ENCODE measurements at regions not wholly inside any gene's neighbourhood (a gene's known extent, or its start where the extent isn't known, plus 50 kb on each side); places are given as distances from the start of the nearest gene placed in this dataset.

- Mint-ChIP-seq H3K4me3 (no peak overlapping the region), H3K27me3 (no peaks in the 10 kb centered on the region), H3K27ac (no peak overlapping the region), H3K36me3 (no peaks in the 10 kb centered on the region), H3K9me3 (peaks cover 0 to 10% (median 4%) of the 10 kb centered on the region in 3 donors), H3K4me1 (peaks cover 47 to 51% (median 51%) of the 10 kb centered on the region in 3 donors)
- Histone ChIP-seq H3K27me3 (replicated peaks in 1 of 2; ENCODE audit: control insufficient read depth in 2 of 2, extremely low read depth in 1 of 2, insufficient read depth in 2 of 2, low read length in 1 of 2) (no peaks in the 10 kb centered on the region), H3K4me1 (ENCODE audit: control insufficient read depth in 1 of 2, extremely low read depth in 1 of 2, insufficient read depth in 2 of 2, low read length in 2 of 2) (peaks cover 9 to 14% of the 10 kb centered on the region in 2 experiments), H3K9me3 (no peaks in the 10 kb centered on the region), H3K36me3 (ENCODE audit: control insufficient read depth in 2 of 2, extremely low read depth in 1 of 2, insufficient read depth in 1 of 2, low read length in 1 of 2) (no peaks in the 10 kb centered on the region), H3K27ac (ENCODE audit: low read length) (no peak overlapping the region), H3K4me3 (ENCODE audit: control insufficient read depth in 1 of 2, extremely low read depth in 1 of 2, low read length in 1 of 2) (no peak overlapping the region)
- ChIA-PET POLR2A (no interaction called here), CTCF (no interaction called here)
- ATAC-seq (replicated peaks in 1 of 4) (no peak), DNase-seq (no peak)
- 100% methylated on average over 4 of the region's 7 CpGs for WGBS (ENCODE audit: insufficient coverage)
Observed at GRCh38 chr3:177604181-177604580, 406.9 kb upstream of the TBL1XR1 start.

GRCh38 chr3:177606891-177607290 lies 409.6 kb upstream of the TBL1XR1 start:
- H3K27me3 ChIP-seq (replicated peaks in 1 of 2; ENCODE audit: control insufficient read depth in 2 of 2, extremely low read depth in 1 of 2, insufficient read depth in 2 of 2, low read length in 1 of 2) = no peaks in the 10 kb centered on the region
- Mint-ChIP-seq H3K9me3 (peaks cover 0 to 10% (median 4%) of the 10 kb centered on the region in 3 donors), H3K4me1 (peaks cover 34 to 37% (median 36%) of the 10 kb centered on the region in 3 donors), H3K4me3 (no peak overlapping the region), H3K27me3 (no peaks in the 10 kb centered on the region), H3K27ac (peak overlapping the region in 1 of 2 donors; percentile 0), H3K36me3 (no peaks in the 10 kb centered on the region)
- ATAC-seq (replicated peaks in 1 of 4) (no peak), DNase-seq (no peak)
- ChIA-PET CTCF (interaction anchor here in 1 of 2 donors (0.6 to 0.7 kb wide), 3 partner anchors 9 to 48 kb away, joined by 3 to 5 read pairs (median 3); no protein-coding TSS in a partner anchor), POLR2A (interaction anchor here (0.6 to 1.2 kb wide), 2 partner anchors 210 to 239 kb away, joined by 3 to 4 read pairs; no protein-coding TSS in a partner anchor)
- peaks cover 3 to 12% of the 10 kb centered on the region in 2 experiments for H3K4me1 ChIP-seq (ENCODE audit: control insufficient read depth in 1 of 2, extremely low read depth in 1 of 2, insufficient read depth in 2 of 2, low read length in 2 of 2)
- no peak overlapping the region for H3K27ac ChIP-seq (ENCODE audit: low read length)
- no peak overlapping the region for H3K4me3 ChIP-seq (ENCODE audit: control insufficient read depth in 1 of 2, extremely low read depth in 1 of 2, low read length in 1 of 2)
- H3K36me3 ChIP-seq (ENCODE audit: control insufficient read depth in 2 of 2, extremely low read depth in 1 of 2, insufficient read depth in 1 of 2, low read length in 1 of 2) = no peaks in the 10 kb centered on the region
- 62% methylated on average over 4 of the region's 4 CpGs for WGBS (ENCODE audit: insufficient coverage)
- no peaks in the 10 kb centered on the region for H3K9me3 ChIP-seq

GRCh38 chr3:177607589-177607988 lies 410.3 kb upstream of the TBL1XR1 start:
- 100% methylated on average over 2 of the region's 5 CpGs for WGBS (ENCODE audit: insufficient coverage)
- no peaks in the 10 kb centered on the region for H3K9me3 ChIP-seq
- ATAC-seq (replicated peaks in 1 of 4) (no peak), DNase-seq (no peak)
- Mint-ChIP-seq H3K27ac (no peak overlapping the region), H3K9me3 (peaks cover 0 to 10% (median 4%) of the 10 kb centered on the region in 3 donors), H3K36me3 (no peaks in the 10 kb centered on the region), H3K4me3 (no peak overlapping the region), H3K27me3 (no peaks in the 10 kb centered on the region), H3K4me1 (peaks cover 30% of the 10 kb centered on the region in 3 donors)
- H3K4me1 ChIP-seq (ENCODE audit: control insufficient read depth in 1 of 2, extremely low read depth in 1 of 2, insufficient read depth in 2 of 2, low read length in 2 of 2) = peaks cover 3 to 11% of the 10 kb centered on the region in 2 experiments
- no peak overlapping the region for H3K4me3 ChIP-seq (ENCODE audit: control insufficient read depth in 1 of 2, extremely low read depth in 1 of 2, low read length in 1 of 2)
- no peaks in the 10 kb centered on the region for H3K36me3 ChIP-seq (ENCODE audit: control insufficient read depth in 2 of 2, extremely low read depth in 1 of 2, insufficient read depth in 1 of 2, low read length in 1 of 2)
- POLR2A ChIA-PET = interaction anchor here (0.6 to 1.2 kb wide), 2 partner anchors 211 to 557 kb away, joined by 3 read pairs; no protein-coding TSS in a partner anchor
- H3K27ac ChIP-seq (ENCODE audit: low read length) = no peak overlapping the region
- no peaks in the 10 kb centered on the region for H3K27me3 ChIP-seq (replicated peaks in 1 of 2; ENCODE audit: control insufficient read depth in 2 of 2, extremely low read depth in 1 of 2, insufficient read depth in 2 of 2, low read length in 1 of 2)
- CTCF ChIA-PET = interaction anchor here in 1 of 2 donors (0.7 kb wide), 1 partner anchor 8 kb away, joined by 3 read pairs; no protein-coding TSS in a partner anchor

- Mint-ChIP-seq H3K4me3 (no peak overlapping the region), H3K4me1 (peaks cover 21 to 24% (median 23%) of the 10 kb centered on the region in 3 donors), H3K27ac (no peak overlapping the region), H3K9me3 (peaks cover 0 to 10% (median 4%) of the 10 kb centered on the region in 3 donors), H3K27me3 (no peaks in the 10 kb centered on the region), H3K36me3 (no peaks in the 10 kb centered on the region)
- no CpG with 5 or more reads among the region's 1 CpG for WGBS (ENCODE audit: insufficient coverage)
- ATAC-seq (replicated peaks in 1 of 4) (no peak), DNase-seq (no peak)
- Histone ChIP-seq H3K27ac (ENCODE audit: low read length) (no peak overlapping the region), H3K4me3 (ENCODE audit: control insufficient read depth in 1 of 2, extremely low read depth in 1 of 2, low read length in 1 of 2) (no peak overlapping the region), H3K9me3 (no peaks in the 10 kb centered on the region), H3K4me1 (ENCODE audit: control insufficient read depth in 1 of 2, extremely low read depth in 1 of 2, insufficient read depth in 2 of 2, low read length in 2 of 2) (peaks cover 3 to 6% of the 10 kb centered on the region in 2 experiments), H3K27me3 (replicated peaks in 1 of 2; ENCODE audit: control insufficient read depth in 2 of 2, extremely low read depth in 1 of 2, insufficient read depth in 2 of 2, low read length in 1 of 2) (no peaks in the 10 kb centered on the region), H3K36me3 (ENCODE audit: control insufficient read depth in 2 of 2, extremely low read depth in 1 of 2, insufficient read depth in 1 of 2, low read length in 1 of 2) (no peaks in the 10 kb centered on the region)
- CTCF ChIA-PET = no interaction called here
- POLR2A ChIA-PET = no interaction called here
Observed at GRCh38 chr3:177608443-177608842, 411.2 kb upstream of the TBL1XR1 start.

GRCh38 chr3:177609613-177610012 lies 412.3 kb upstream of the TBL1XR1 start:
- H3K36me3 ChIP-seq (ENCODE audit: control insufficient read depth in 2 of 2, extremely low read depth in 1 of 2, insufficient read depth in 1 of 2, low read length in 1 of 2) = no peaks in the 10 kb centered on the region
- Mint-ChIP-seq H3K36me3 (no peaks in the 10 kb centered on the region), H3K27ac (no peak overlapping the region), H3K4me1 (peaks cover 19 to 21% (median 21%) of the 10 kb centered on the region in 3 donors), H3K27me3 (no peaks in the 10 kb centered on the region), H3K9me3 (peaks cover 3 to 13% (median 4%) of the 10 kb centered on the region in 3 donors), H3K4me3 (no peak overlapping the region)
- ChIA-PET CTCF (no interaction called here), POLR2A (no interaction called here)
- H3K9me3 ChIP-seq = no peaks in the 10 kb centered on the region
- ATAC-seq (replicated peaks in 1 of 4) (no peak), DNase-seq (no peak)
- no peak overlapping the region for H3K27ac ChIP-seq (ENCODE audit: low read length)
- peaks cover 2 to 6% of the 10 kb centered on the region in 2 experiments for H3K4me1 ChIP-seq (ENCODE audit: control insufficient read depth in 1 of 2, extremely low read depth in 1 of 2, insufficient read depth in 2 of 2, low read length in 2 of 2)
- no peaks in the 10 kb centered on the region for H3K27me3 ChIP-seq (replicated peaks in 1 of 2; ENCODE audit: control insufficient read depth in 2 of 2, extremely low read depth in 1 of 2, insufficient read depth in 2 of 2, low read length in 1 of 2)
- H3K4me3 ChIP-seq (ENCODE audit: control insufficient read depth in 1 of 2, extremely low read depth in 1 of 2, low read length in 1 of 2) = no peak overlapping the region

- H3K36me3 Mint-ChIP-seq = no peaks in the 10 kb centered on the region
- H3K27me3 Mint-ChIP-seq = no peaks in the 10 kb centered on the region
- no CpG with 5 or more reads among the region's 2 CpGs for WGBS (ENCODE audit: insufficient coverage)
- no peak overlapping the region for H3K27ac Mint-ChIP-seq
- H3K4me3 Mint-ChIP-seq = no peak overlapping the region
- DNase-seq (no peak), ATAC-seq (replicated peaks in 1 of 4) (no peak)
- H3K27ac ChIP-seq (ENCODE audit: low read length) = no peak overlapping the region
- peaks cover 16 to 24% (median 23%) of the 10 kb centered on the region in 3 donors for H3K4me1 Mint-ChIP-seq
- H3K9me3 ChIP-seq = no peaks in the 10 kb centered on the region
- ChIA-PET CTCF (no interaction called here), POLR2A (interaction anchor here in 1 of 2 donors (0.6 kb wide), 1 partner anchor 116 kb away, joined by 4 read pairs; no protein-coding TSS in a partner anchor)
- H3K9me3 Mint-ChIP-seq = peaks cover 0 to 8% (median 3%) of the 10 kb centered on the region in 3 donors
- no peaks in the 10 kb centered on the region for H3K27me3 ChIP-seq (replicated peaks in 1 of 2; ENCODE audit: control insufficient read depth in 2 of 2, extremely low read depth in 1 of 2, insufficient read depth in 2 of 2, low read length in 1 of 2)
- H3K4me3 ChIP-seq (ENCODE audit: control insufficient read depth in 1 of 2, extremely low read depth in 1 of 2, low read length in 1 of 2) = no peak overlapping the region
- H3K4me1 ChIP-seq (ENCODE audit: control insufficient read depth in 1 of 2, extremely low read depth in 1 of 2, insufficient read depth in 2 of 2, low read length in 2 of 2) = peaks cover 2 to 6% of the 10 kb centered on the region in 2 experiments
- no peaks in the 10 kb centered on the region for H3K36me3 ChIP-seq (ENCODE audit: control insufficient read depth in 2 of 2, extremely low read depth in 1 of 2, insufficient read depth in 1 of 2, low read length in 1 of 2)
Observed at GRCh38 chr3:177610262-177610661, 413.0 kb upstream of the TBL1XR1 start.
